HFFc6 (cell line): ENCODE measurements at regions not wholly inside any gene's neighbourhood (a gene's known extent, or its start where the extent isn't known, plus 50 kb on each side); places are given as distances from the start of the nearest gene placed in this dataset.

ENCODE experiments used
- DNase-seq: peaks from one replicate; pipeline ENCODE4 v3.0.0-alpha.2; 2018
- H3K27ac Mint-ChIP-seq: 2 replicates; pipeline ENCODE4 v1.8.0; 2020; ENCODE audit warnings: mild to moderate bottlenecking, mixed read lengths
- H3K27me3 Mint-ChIP-seq: 2 replicates; pipeline ENCODE4 v1.8.0; 2021; ENCODE audit warnings: mild to moderate bottlenecking, moderate library complexity, mixed read lengths; ENCODE audit not compliant: insufficient read depth
- H3K36me3 Mint-ChIP-seq: 2 replicates; pipeline ENCODE4 v1.8.0; 2021; ENCODE audit warnings: low read depth, mixed read lengths
- H3K4me1 Mint-ChIP-seq: 2 replicates; pipeline ENCODE4 v1.8.0; 2020; ENCODE audit warnings: low read depth, mixed read lengths
- H3K4me3 Mint-ChIP-seq: 2 replicates; pipeline ENCODE4 v1.8.0; 2020; ENCODE audit warnings: mild to moderate bottlenecking, moderate library complexity, mixed read lengths
- H3K9me3 Mint-ChIP-seq: 2 replicates; pipeline ENCODE4 v1.8.0; 2020; ENCODE audit warnings: mild to moderate bottlenecking, mixed read lengths
- CTCF ChIP-seq: fragments of 200-600 bp; sonication (generic); IDR thresholded peaks from 2 replicates; pipeline ENCODE4 v1.5.0; 2021; ENCODE audit warnings: antibody characterized with exemption, mild to moderate bottlenecking

DNA sequence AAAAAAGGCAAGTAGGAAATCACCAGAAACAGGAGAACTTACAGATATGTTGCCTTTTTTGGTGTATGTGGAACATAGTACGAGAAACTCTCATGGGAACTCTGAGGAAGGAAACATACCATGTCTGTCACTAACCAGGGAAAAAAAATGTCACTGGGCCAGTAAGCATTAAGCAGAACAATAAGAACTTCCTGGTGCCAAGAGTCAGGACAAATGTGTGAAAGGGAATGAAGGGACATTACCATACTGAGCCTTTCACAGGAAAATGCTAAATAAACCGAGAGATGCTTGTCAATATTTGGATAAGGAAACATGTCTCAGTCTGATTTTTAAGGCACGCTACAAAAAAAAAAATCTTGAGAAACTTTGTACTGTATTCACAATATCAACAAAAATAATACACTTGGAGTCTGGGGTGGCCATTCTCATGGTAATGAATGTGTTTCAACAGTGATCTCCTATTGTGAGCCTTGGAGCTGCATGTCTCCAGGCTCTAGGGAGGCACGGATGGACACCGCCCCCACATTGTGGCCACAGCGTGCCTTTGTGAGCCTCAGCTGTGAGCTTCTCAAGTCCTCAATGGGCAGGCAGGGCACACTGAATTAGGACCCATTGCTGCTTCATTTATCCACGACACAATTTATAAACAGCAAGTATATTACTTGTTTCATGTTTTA lies 113.0 kb upstream of the ARGLU1 start:
- Mint-ChIP-seq H3K4me1 (peaks cover 7% of the 10 kb centered on the region; the same call in 1 of the 2 replicates), H3K36me3 (no peaks in the 10 kb centered on the region), H3K9me3 (peaks cover 4% of the 10 kb centered on the region; the same call in 1 of the 2 replicates), H3K27me3 (no peaks in the 10 kb centered on the region; the same call in 1 of the 2 replicates), H3K27ac (no peak overlapping the region), H3K4me3 (no peak overlapping the region)
- DNase-seq: no peak
- TF ChIP-seq CTCF: no peak

DNA sequence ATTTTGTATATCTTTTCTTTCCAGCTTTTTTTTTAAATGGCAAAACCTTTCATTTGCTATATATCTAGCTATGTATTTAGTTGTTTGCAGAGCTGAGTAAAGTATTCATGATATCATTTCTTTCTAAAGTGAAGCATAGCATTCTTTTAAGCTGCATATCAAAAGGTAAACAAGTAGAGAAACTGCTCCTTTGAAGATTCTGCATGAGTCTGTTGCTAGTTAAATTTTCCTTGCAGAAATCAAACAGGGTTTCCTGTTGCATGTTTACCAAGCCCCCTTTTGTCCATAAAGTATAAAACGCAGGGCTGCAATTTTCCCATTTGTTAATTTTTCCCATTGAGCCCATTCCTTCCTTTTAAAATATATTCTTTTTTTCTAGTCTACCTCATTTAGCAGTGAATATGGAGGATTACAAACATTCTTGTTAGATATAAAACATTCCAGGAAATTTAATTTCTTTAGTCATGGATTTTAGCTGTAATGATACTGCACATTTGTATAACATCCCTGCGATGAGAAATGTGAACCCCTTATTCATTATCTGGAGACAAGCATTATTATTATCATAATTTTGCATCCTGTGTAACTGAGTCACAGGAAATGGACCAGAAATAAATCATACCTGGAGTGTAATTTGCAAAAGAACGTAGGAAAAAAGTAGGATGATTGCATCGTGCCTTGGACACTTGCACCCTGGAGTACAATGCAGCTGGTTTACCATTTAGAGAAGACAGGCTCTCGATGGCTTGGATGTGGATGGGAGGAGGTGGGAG lies 110.9 kb upstream of the ARGLU1 start:
- DNase-seq: no peak
- Mint-ChIP-seq H3K4me1 (peaks cover 7% of the 10 kb centered on the region; the same call in 1 of the 2 replicates), H3K36me3 (no peaks in the 10 kb centered on the region), H3K27me3 (no peaks in the 10 kb centered on the region; the same call in 1 of the 2 replicates), H3K4me3 (no peak overlapping the region), H3K27ac (no peak overlapping the region), H3K9me3 (peaks cover 4% of the 10 kb centered on the region; the same call in 1 of the 2 replicates)
- no peak for TF ChIP-seq CTCF

- Mint-ChIP-seq H3K4me1 (no peaks in the 10 kb centered on the region), H3K9me3 (peaks cover 4% of the 10 kb centered on the region; the same call in 1 of the 2 replicates), H3K36me3 (no peaks in the 10 kb centered on the region), H3K27me3 (no peaks in the 10 kb centered on the region; the same call in 1 of the 2 replicates), H3K4me3 (no peak overlapping the region), H3K27ac (no peak overlapping the region)
- no peak for TF ChIP-seq CTCF
- DNase-seq: no peak
Measured at GRCh38 chr13:106675311-106675710, 107.4 kb upstream of the ARGLU1 start.

DNA sequence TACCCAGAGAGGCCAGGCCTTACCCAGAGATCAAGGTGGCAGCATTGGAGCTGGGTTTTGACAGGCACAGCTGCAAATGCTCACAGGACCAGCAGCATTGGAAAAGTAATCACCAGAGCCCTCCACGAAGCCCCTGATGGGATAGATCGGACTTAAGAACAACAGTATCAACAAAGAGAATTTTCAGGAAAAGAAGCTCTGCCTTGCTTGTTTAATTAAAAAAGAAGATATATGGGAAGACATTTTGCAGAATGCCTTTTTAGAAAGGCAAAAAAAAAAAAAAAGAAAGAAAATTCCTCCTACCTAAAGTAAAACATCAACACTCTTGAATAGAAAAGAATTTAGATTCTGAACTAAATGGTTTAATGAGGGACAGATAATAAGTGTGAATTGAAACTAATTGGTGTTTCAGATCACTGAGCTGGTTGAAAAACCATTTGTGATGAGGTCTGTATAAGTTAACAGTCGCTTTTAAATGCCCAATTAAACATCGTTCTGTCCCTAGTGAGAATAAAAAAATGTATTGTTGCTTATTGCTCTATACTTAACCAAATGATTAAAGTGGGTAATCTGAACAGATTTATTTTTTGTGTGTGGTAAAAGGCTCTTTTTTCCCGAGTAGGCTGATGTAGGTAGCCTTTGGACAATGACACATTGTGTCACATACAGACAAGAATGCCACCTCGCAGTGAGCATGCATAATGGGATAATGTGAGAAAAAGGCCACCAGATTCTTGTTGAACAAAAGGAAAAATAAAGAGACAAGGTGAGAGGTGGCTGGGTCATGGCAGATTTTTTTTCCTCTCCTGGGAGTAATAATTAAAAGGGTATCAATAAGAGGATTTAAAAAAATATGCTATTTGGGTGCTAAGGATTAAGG lies 93.0 kb upstream of the ARGLU1 start:
- Mint-ChIP-seq H3K27ac (no peak overlapping the region), H3K27me3 (no peaks in the 10 kb centered on the region; the same call in 1 of the 2 replicates), H3K4me3 (no peak overlapping the region), H3K4me1 (no peaks in the 10 kb centered on the region), H3K9me3 (no peaks in the 10 kb centered on the region), H3K36me3 (no peaks in the 10 kb centered on the region)
- DNase-seq: no peak
- no peak for TF ChIP-seq CTCF

DNA sequence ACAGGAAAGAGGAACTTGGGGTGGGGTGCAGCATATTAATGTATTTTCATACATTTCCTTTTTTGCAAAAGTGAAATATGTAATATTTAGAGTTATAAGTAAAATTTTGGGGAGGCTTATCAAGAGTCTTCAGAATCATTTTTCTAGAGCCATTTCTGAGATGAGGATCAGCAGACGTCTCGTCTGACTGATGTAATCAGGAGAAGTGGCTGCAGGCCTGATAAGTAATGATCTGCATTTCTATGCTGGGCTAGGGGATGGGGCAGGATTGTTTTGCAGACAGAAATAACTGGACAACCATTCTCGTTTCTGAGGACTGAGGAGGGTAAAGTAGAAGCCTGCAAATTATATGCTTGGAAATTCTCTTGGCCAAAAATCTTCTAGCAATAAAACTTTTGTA lies 89.2 kb upstream of the ARGLU1 start:
- H3K27ac Mint-ChIP-seq: no peak overlapping the region
- no peak overlapping the region for H3K4me3 Mint-ChIP-seq
- H3K4me1 Mint-ChIP-seq: no peaks in the 10 kb centered on the region
- no peak for TF ChIP-seq CTCF
- no peak for DNase-seq
- H3K36me3 Mint-ChIP-seq: no peaks in the 10 kb centered on the region
- H3K27me3 Mint-ChIP-seq: no peaks in the 10 kb centered on the region; the same call in 1 of the 2 replicates
- no peaks in the 10 kb centered on the region; the same call in 1 of the 2 replicates for H3K9me3 Mint-ChIP-seq
